Activated CD8-positive, alpha-beta memory T cell treated with anti-CD3 and anti-CD28 coated beads for 36 hours (primary cell): ENCODE measurements at regions not wholly inside any gene's neighbourhood (a gene's known extent, or its start where the extent isn't known, plus 50 kb on each side); places are given as distances from the start of the nearest gene placed in this dataset.
"Not testable (repeated sequence)": the region's sequence is repeated elsewhere in the genome, so short reads cannot be mapped to it uniquely, and the experiment has no call there.

Experiments
- CTCF ChIA-PET: fragments of 350-600 bp; sonication (Branson Sonifier 250); formaldehyde crosslinking; loops from one replicate; lab custom pipeline; 2021; ENCODE audit warnings: antibody characterized with exemption; lab: Charles Lee
- POLR2A ChIA-PET: fragments of 350-600 bp; sonication (Branson Sonifier 250); formaldehyde crosslinking; loops from one replicate; lab custom pipeline; 2021; ENCODE audit warnings: antibody characterized with exemption; lab: Charles Lee

GRCh38 chr1:221271701-221272100 is 392.5 kb downstream of the HLX start:
- CTCF ChIA-PET: interaction anchor here (0.6 kb wide), 1 partner anchor 392 kb away, joined by 3 read pairs; the partner anchor contains the start of gene HLX

GRCh38 chr1:221272940-221273339 is 393.7 kb downstream of the HLX start:
- ChIA-PET POLR2A (no interaction called here), CTCF (no interaction called here)

More at GRCh38 chr1:221271701-221272100, 392.5 kb downstream of the HLX start:
- POLR2A ChIA-PET: no interaction called here

- POLR2A ChIA-PET: interaction anchor here (0.6 kb wide), 1 partner anchor 28 kb away, joined by 3 read pairs; no protein-coding TSS in a partner anchor
- CTCF ChIA-PET: no interaction called here
These were observed 395.1 kb downstream of the HLX start for GRCh38 chr1:221274373-221274772.

GRCh38 chr1:221276896-221277409 is 397.7 kb downstream of the HLX start:
- ChIA-PET POLR2A (no interaction called here), CTCF (no interaction called here)

GRCh38 chr1:221279146-221279545 is 399.9 kb downstream of the HLX start:
- CTCF ChIA-PET: no interaction called here

GRCh38 chr1:221283532-221283931 is 404.3 kb downstream of the HLX start:
- ChIA-PET CTCF (no interaction called here), POLR2A (no interaction called here)

More at GRCh38 chr1:221279146-221279545, 399.9 kb downstream of the HLX start:
- POLR2A ChIA-PET: no interaction called here

- CTCF ChIA-PET: no interaction called here
- POLR2A ChIA-PET: no interaction called here
These were observed 404.8 kb downstream of the HLX start for GRCh38 chr1:221284028-221284427.

GRCh38 chr1:221284991-221285390 is 405.7 kb downstream of the HLX start:
- POLR2A ChIA-PET, CTCF ChIA-PET: not testable (repeated sequence)

GRCh38 chr1:221285458-221286210 is 406.4 kb downstream of the HLX start:
- POLR2A ChIA-PET: interaction anchor here (0.5 kb wide), 1 partner anchor 13 kb away, joined by 3 read pairs; no protein-coding TSS in a partner anchor
- CTCF ChIA-PET: not testable (repeated sequence)

- ChIA-PET CTCF (no interaction called here), POLR2A (interaction anchor here (0.5 kb wide), 1 partner anchor 12 kb away, joined by 3 read pairs; no protein-coding TSS in a partner anchor)
These were observed 407.2 kb downstream of the HLX start for GRCh38 chr1:221286399-221286798.

- CTCF ChIA-PET: interaction anchor here (0.7 kb wide), 1 partner anchor 9 kb away, joined by 3 read pairs; no protein-coding TSS in a partner anchor
- POLR2A ChIA-PET: no interaction called here
These were observed 409.9 kb downstream of the HLX start for GRCh38 chr1:221289103-221289502.

- ChIA-PET CTCF (no interaction called here), POLR2A (no interaction called here)
These were observed 411.4 kb downstream of the HLX start for GRCh38 chr1:221290669-221291068.

GRCh38 chr1:221291113-221291512 is 411.9 kb downstream of the HLX start:
- POLR2A ChIA-PET: no interaction called here
- CTCF ChIA-PET: no interaction called here

- POLR2A ChIA-PET: no interaction called here
- CTCF ChIA-PET: no interaction called here
These were observed 413.4 kb downstream of the HLX start for GRCh38 chr1:221292652-221293051.

GRCh38 chr1:221294242-221294641 is 415.0 kb downstream of the HLX start:
- CTCF ChIA-PET: no interaction called here
- POLR2A ChIA-PET: no interaction called here

- ChIA-PET CTCF (no interaction called here), POLR2A (no interaction called here)
These were observed 423.1 kb downstream of the HLX start for GRCh38 chr1:221302357-221302756.

- CTCF ChIA-PET: no interaction called here
- POLR2A ChIA-PET: no interaction called here
These were observed 423.6 kb downstream of the HLX start for GRCh38 chr1:221302810-221303209.

GRCh38 chr1:221303623-221304022 is 424.4 kb downstream of the HLX start:
- ChIA-PET POLR2A (no interaction called here), CTCF (no interaction called here)

- ChIA-PET POLR2A (no interaction called here), CTCF (no interaction called here)
These were observed 427.0 kb downstream of the HLX start for GRCh38 chr1:221306239-221306638.

- POLR2A ChIA-PET: no interaction called here
- CTCF ChIA-PET: no interaction called here
These were observed 429.6 kb downstream of the HLX start for GRCh38 chr1:221308534-221309511.
